ENCODE measurements at regions not wholly inside any gene's neighbourhood (a gene's known extent, or its start where the extent isn't known, plus 50 kb on each side); places are given as distances from the start of the nearest gene placed in this dataset.
A peak's percentile ranks its signal among the peaks of the same experiment; 100 is the strongest.

DNA sequence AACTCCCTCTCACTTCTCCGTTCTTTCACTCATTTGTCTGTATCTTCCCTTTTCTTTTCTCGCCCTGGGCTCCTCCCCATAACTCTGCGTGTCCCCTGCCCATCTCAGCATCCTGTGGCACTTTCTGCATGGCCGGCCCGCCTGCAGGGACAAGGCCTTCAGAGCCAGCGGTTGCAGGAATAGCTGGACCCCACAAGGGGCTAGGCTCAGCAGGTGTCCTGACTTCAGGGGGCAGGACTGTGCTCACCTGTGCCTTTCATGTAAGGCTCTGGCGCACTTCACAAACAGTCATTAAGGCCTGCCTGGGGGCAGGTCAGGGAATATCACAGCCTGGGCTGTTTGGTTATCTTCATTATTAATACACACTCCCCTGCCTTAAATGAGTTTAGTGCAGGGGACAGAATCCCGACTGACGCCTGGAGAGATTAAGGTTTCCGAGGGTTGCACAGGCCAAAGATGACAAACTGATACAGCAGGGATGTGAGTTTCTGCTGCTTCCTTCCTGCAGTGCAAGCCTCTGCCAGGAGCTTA lies 768.8 kb upstream of the TBX3 start:
- H3K4me2 ChIP-seq (ENCODE audit: insufficient read depth, low read length) = no peak overlapping the region
- no peak overlapping the region for H3K4me3 ChIP-seq
- in situ Hi-C loops (cut with MboI) (no loop called here), intact Hi-C loops (cut with micrococcal nuclease) (no loop called here)
- H3K9ac ChIP-seq (ENCODE audit: insufficient read depth in 1 of 2, low read depth in 2 of 2, low read length in 2 of 2) = no peak overlapping the region
- CTCF ChIA-PET (ENCODE audit: low intra/inter-chr PET ratio) = no interaction called here
- 1% methylated on average over 10 of the region's 10 CpGs for WGBS (ENCODE audit: insufficient coverage, low coverage, missing lambda C conversion rate)
- H3K27me3 ChIP-seq (ENCODE audit: control insufficient read depth in 2 of 2, insufficient read depth in 2 of 2, low read length in 2 of 2) = peaks cover 14 to 30% of the 10 kb centered on the region in 2 experiments
- TF ChIP-seq RB1 (IDR thresholded peaks at IDR 0.05; ENCODE audit: low read depth) = no peak
- no peak overlapping the region for H3K27ac ChIP-seq (ENCODE audit: extremely low read depth, low read depth, low read length)
- H2AFZ ChIP-seq (ENCODE audit: low read depth, low read length) = no peak overlapping the region
- DNase-seq (ENCODE audit: extremely low read depth in 1 of 4, low spot score in 3 of 4) = no peak
- ATAC-seq = no peak
- H4K20me1 ChIP-seq (replicated peaks; ENCODE audit: control insufficient read depth, insufficient read depth, low read length) = no peaks in the 10 kb centered on the region; the same call in 1 of the 2 replicates
- H3K36me3 ChIP-seq (ENCODE audit: control insufficient read depth, insufficient read depth, low read length) = no peaks in the 10 kb centered on the region
- H3K4me1 ChIP-seq (replicated peaks in 1 of 2; ENCODE audit: control insufficient read depth in 2 of 2, insufficient read depth in 2 of 2, low read length in 2 of 2) = peaks cover 2 to 4% of the 10 kb centered on the region in 2 experiments; a peak in 2 of 5 replicates
- no peaks in the 10 kb centered on the region for H3K79me2 ChIP-seq (ENCODE audit: control insufficient read depth, insufficient read depth, low read length)
- POLR2A ChIA-PET = no interaction called here
- H3K9me1 ChIP-seq (ENCODE audit: control insufficient read depth, insufficient read depth, low read length) = peaks cover 3% of the 10 kb centered on the region
- no TSS peak for BruUV-seq (replicated peaks)
- no peaks in the 10 kb centered on the region for H3K9me3 ChIP-seq (replicated peaks; ENCODE audit: control insufficient read depth, insufficient read depth, low read depth, low read length)
- FAIRE-seq = no peak

DNA sequence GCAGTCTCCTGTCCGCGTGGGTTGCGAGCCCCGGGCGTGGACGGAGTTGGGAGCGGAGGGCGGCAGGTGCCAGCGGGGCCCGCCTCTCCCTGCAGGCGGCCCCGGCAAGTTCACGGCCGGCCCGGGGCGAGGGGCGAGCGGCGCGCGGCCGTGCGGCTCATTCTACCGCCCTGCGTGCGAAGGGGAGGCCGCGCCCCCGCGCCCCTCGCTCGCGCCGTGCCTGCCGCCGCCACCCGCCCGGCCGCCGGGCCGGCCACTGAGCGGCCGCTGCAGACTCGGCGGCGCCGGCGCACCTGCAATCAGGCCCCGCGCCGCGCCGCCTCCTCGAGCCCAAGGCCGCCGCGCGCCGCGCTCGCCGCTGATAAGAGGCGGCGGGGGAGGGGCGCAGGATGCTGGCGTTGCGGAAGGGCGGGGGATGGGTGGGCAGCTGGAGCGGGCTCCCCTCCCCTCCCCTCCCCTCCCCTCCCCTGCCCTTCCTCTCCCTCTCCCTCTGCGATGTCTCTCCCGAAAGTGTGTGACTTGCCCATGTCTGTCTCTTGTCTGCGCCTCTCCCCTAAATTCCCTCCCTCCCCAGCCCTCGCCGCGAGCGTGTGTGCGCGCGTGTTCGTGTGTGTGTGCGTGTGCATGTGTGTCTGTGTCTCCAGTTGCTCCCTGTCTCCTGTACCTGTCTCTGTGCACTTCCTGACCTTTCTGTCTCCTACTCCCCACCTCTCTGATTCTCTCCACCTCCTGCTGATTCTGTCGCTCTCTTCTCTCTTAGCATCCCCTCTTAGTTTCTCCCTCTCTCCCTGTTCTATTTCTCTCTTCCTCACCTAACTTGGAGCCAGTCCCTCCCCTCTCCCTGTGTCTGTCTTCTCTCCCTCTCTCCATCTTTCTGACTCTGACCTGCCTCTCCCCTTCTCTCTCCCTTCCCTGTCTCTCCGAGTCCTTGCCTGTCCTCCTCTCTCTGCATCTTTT lies 768.1 kb upstream of the TBX3 start:
- no TSS peak for BruUV-seq (replicated peaks)
- no peak overlapping the region for H2AFZ ChIP-seq (ENCODE audit: low read depth, low read length)
- peak; percentile 91 for ATAC-seq

More for the DNA sequence above, 768.1 kb upstream of the TBX3 start:
- FAIRE-seq (no peak), DNase-seq (ENCODE audit: extremely low read depth in 1 of 4, low spot score in 3 of 4) (peak; percentile 27 to 65 (median 54))
- TF ChIP-seq, protein P1, sequence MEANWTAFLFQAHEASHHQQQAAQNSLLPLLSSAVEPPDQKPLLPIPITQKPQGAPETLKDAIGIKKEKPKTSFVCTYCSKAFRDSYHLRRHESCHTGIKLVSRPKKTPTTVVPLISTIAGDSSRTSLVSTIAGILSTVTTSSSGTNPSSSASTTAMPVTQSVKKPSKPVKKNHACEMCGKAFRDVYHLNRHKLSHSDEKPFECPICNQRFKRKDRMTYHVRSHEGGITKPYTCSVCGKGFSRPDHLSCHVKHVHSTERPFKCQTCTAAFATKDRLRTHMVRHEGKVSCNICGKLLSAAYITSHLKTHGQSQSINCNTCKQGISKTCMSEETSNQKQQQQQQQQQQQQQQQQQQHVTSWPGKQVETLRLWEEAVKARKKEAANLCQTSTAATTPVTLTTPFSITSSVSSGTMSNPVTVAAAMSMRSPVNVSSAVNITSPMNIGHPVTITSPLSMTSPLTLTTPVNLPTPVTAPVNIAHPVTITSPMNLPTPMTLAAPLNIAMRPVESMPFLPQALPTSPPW (CRISPR knock-in tag; IDR thresholded peaks at IDR 0.05) = peak; percentile 34; the same call in 1 of the 2 replicates
- TF ChIP-seq E2F6 (IDR thresholded peaks at IDR 0.05; ENCODE audit: borderline replicate concordance in 1 of 2, extremely low read depth in 1 of 2, insufficient read depth in 1 of 2, insufficient read length in 1 of 2, low read depth in 1 of 2, low read length in 1 of 2, poor library complexity in 1 of 2, severe bottlenecking in 1 of 2) = peak in 1 of 2 experiments; percentile 53
- TF ChIP-seq CXXC5 (CRISPR knock-in tag; IDR thresholded peaks at IDR 0.05) = peak; percentile 43; the same call in 1 of the 2 replicates
- peak; percentile 51 for TF ChIP-seq SMAD4 (CRISPR knock-in tag; conservative IDR thresholded peaks at IDR 0.05)
- no peak for TF ChIP-seq RB1 (IDR thresholded peaks at IDR 0.05; ENCODE audit: low read depth)
- Histone ChIP-seq H3K9ac (ENCODE audit: insufficient read depth in 1 of 2, low read depth in 2 of 2, low read length in 2 of 2) (no peak overlapping the region), H3K36me3 (ENCODE audit: control insufficient read depth, insufficient read depth, low read length) (no peaks in the 10 kb centered on the region), H3K9me3 (replicated peaks; ENCODE audit: control insufficient read depth, insufficient read depth, low read depth, low read length) (no peaks in the 10 kb centered on the region), H3K9me1 (ENCODE audit: control insufficient read depth, insufficient read depth, low read length) (peaks cover 3% of the 10 kb centered on the region), H3K27me3 (ENCODE audit: control insufficient read depth in 2 of 2, insufficient read depth in 2 of 2, low read length in 2 of 2) (peaks cover 14 to 30% of the 10 kb centered on the region in 2 experiments), H3K4me3 (no peak overlapping the region), H3K79me2 (ENCODE audit: control insufficient read depth, insufficient read depth, low read length) (no peaks in the 10 kb centered on the region), H3K4me1 (replicated peaks in 1 of 2; ENCODE audit: control insufficient read depth in 2 of 2, insufficient read depth in 2 of 2, low read length in 2 of 2) (peaks cover 2 to 4% of the 10 kb centered on the region in 2 experiments; a peak in 2 of 5 replicates), H3K27ac (ENCODE audit: extremely low read depth, low read depth, low read length) (no peak overlapping the region), H4K20me1 (replicated peaks; ENCODE audit: control insufficient read depth, insufficient read depth, low read length) (no peaks in the 10 kb centered on the region; the same call in 1 of the 2 replicates), H3K4me2 (ENCODE audit: insufficient read depth, low read length) (no peak overlapping the region; the same call in 1 of the 2 replicates)
- CTCF ChIA-PET (ENCODE audit: low intra/inter-chr PET ratio) = interaction anchor here (0.6 kb wide), 1 partner anchor 15 kb away, joined by 3 read pairs; no protein-coding TSS in a partner anchor
- in situ Hi-C loops (cut with MboI) = no loop called here
- POLR2A ChIA-PET = no interaction called here
- intact Hi-C loops (cut with micrococcal nuclease) = no loop called here
- WGBS (ENCODE audit: insufficient coverage, low coverage, missing lambda C conversion rate) = 12% methylated on average over 24 of the region's 83 CpGs

Data from K562 (cell line).